Body of pancreas (tissue), 4 donors: ENCODE measurements at regions not wholly inside any gene's neighbourhood (a gene's known extent, or its start where the extent isn't known, plus 50 kb on each side); places are given as distances from the start of the nearest gene placed in this dataset.

ENCODE experiments used
- ATAC-seq: fragments of 150-250 bp; one replicate; pipeline ENCODE4 v1.9.1; 2016
- DNase-seq, 4 donors: peaks; one replicate each; pipeline ENCODE4 v3.0.0-alpha.2; 2019
- H3K27ac ChIP-seq, 4 donors: fragments of 200-600 bp; sonication (generic); 1 replicate in 3 of 4; 2 replicates in 1 of 4; pipeline versions ENCODE4 v1.5.1 to v1.6.1; 2016 to 2019; ENCODE audit warnings: mild to moderate bottlenecking in 1 of 4, mixed read lengths in 1 of 4, moderate library complexity in 1 of 4
- H3K27me3 ChIP-seq, 2 donors: fragments of 200-600 bp; sonication (generic); one replicate each; pipeline ENCODE4 v1.6.0; 2016; ENCODE audit warnings: mild to moderate bottlenecking in 1 of 2
- H3K36me3 ChIP-seq, 2 donors: fragments of 200-600 bp; sonication (generic); replicated peaks in 1 of 2; 2 replicates each; pipeline ENCODE4 v1.5.1; 2016; ENCODE audit warnings: low read depth in 2 of 2; ENCODE audit not compliant: insufficient read depth in 1 of 2
- H3K4me1 ChIP-seq: fragments of 200-600 bp; sonication (generic); one replicate; pipeline ENCODE4 v1.6.0; 2016
- H3K4me3 ChIP-seq, 2 donors: fragments of 200-600 bp; sonication (generic); 1 replicate in 1 of 2; 2 replicates in 1 of 2; pipeline ENCODE4 v1.5.1; 2016 to 2019
- H3K9me3 ChIP-seq, 3 donors: fragments of 200-600 bp; sonication (generic); 1 replicate in 2 of 3; 2 replicates in 1 of 3; pipeline ENCODE4 v1.5.1; 2016
- POLR2A ChIP-seq, 3 donors: fragments of 450-650 bp; IDR thresholded peaks; one replicate each; pipeline ENCODE4 v1.6.1; 2016; ENCODE audit warnings: antibody characterized with exemption in 3 of 3, mild to moderate bottlenecking in 2 of 3
- WGBS, 2 donors: methylation state at CpG; one replicate each; pipeline ENCODE4 v1.1.5; 2017; 5-methylcytosine and 5-hydroxymethylcytosine counted together
- intact Hi-C: fragments of 100-400 bp; cut with DNase I; formaldehyde crosslinking; loops from one replicate; pipeline ENCODE4 v1.15.1; 2023
- TF ChIP-seq, protein P1 (sequence below), 7 experiments: fragments of 450-650 bp in 4 of 7; fragments of 200-600 bp in 3 of 7; sonication (generic) in 3 of 7; IDR thresholded peaks; one replicate each; pipeline ENCODE4 v1.5.1; 2016 to 2019; ENCODE audit warnings: antibody characterized with exemption in 7 of 7

DNA sequence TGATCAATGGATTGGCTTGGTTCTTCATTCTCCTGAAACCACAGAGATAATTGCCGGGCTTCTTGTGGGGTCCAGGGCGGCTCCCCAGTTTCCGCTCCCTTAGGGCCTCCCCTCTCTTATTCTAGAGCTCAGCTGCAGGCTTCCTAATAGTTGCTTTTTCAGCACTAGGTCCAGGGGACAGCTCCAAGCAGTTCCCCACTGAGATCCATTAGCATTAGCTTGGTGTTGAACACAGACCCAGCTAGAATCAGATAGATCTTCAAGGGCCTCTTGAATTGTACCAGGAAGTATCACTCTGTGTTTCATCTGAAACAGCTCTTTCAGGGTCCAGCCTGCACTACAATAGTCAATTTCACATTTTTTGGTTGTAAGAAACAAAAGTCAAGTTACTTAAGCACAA lies 238.7 kb downstream of the SEC23IP start:
- DNase-seq = no peak
- intact Hi-C loops = no loop called here
- Histone ChIP-seq H3K27me3 (no peaks in the 10 kb centered on the region), H3K9me3 (no peaks in the 10 kb centered on the region), H3K4me1 (no peaks in the 10 kb centered on the region), H3K27ac (no peak overlapping the region), H3K36me3 (no peaks in the 10 kb centered on the region), H3K4me3 (no peak overlapping the region)
- TF ChIP-seq POLR2A (IDR thresholded peaks at IDR 0.05) = no peak
- TF ChIP-seq, protein P1, sequence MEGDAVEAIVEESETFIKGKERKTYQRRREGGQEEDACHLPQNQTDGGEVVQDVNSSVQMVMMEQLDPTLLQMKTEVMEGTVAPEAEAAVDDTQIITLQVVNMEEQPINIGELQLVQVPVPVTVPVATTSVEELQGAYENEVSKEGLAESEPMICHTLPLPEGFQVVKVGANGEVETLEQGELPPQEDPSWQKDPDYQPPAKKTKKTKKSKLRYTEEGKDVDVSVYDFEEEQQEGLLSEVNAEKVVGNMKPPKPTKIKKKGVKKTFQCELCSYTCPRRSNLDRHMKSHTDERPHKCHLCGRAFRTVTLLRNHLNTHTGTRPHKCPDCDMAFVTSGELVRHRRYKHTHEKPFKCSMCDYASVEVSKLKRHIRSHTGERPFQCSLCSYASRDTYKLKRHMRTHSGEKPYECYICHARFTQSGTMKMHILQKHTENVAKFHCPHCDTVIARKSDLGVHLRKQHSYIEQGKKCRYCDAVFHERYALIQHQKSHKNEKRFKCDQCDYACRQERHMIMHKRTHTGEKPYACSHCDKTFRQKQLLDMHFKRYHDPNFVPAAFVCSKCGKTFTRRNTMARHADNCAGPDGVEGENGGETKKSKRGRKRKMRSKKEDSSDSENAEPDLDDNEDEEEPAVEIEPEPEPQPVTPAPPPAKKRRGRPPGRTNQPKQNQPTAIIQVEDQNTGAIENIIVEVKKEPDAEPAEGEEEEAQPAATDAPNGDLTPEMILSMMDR (IDR thresholded peaks at IDR 0.05) = no peak
- no peak for ATAC-seq
- 38 to 41% methylated on average over 3 of the region's 3 CpGs for WGBS, 2 donors

DNA sequence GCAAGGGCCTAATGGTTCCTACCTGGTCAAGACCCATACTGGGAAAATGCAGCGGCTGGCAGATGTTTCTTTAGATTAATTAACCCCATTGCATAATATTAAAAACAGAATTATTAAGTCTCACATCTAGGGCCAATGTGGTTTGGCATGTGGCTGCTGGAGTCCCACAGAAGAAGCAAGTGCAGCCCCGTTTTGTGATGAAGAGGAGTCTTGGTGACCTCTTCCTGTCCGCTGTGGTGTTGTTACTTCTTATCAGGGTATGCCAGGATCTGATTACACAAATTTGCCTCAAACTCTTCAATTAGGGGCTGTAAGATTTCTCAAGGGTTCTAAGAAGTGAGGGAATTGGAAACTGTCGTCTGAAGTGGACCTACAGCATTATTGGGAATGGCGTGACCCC lies 240.3 kb downstream of the SEC23IP start:
- no peak for ATAC-seq
- intact Hi-C loops = no loop called here
- Histone ChIP-seq H3K27ac (no peak overlapping the region), H3K36me3 (no peaks in the 10 kb centered on the region), H3K4me1 (no peaks in the 10 kb centered on the region), H3K27me3 (no peaks in the 10 kb centered on the region), H3K4me3 (no peak overlapping the region), H3K9me3 (no peaks in the 10 kb centered on the region)
- no peak for DNase-seq
- 58 to 71% methylated on average over 5 of the region's 5 CpGs for WGBS, 2 donors
- TF ChIP-seq POLR2A (IDR thresholded peaks at IDR 0.05) = no peak
- TF ChIP-seq, protein P1 (IDR thresholded peaks at IDR 0.05) = no peak

GRCh38 chr10:120138689-120139088 lies 246.2 kb downstream of the SEC23IP start:
- ATAC-seq (no peak), DNase-seq (no peak)
- WGBS, 2 donors = 41 to 49% methylated on average over 3 of the region's 3 CpGs
- Histone ChIP-seq H3K36me3 (no peaks in the 10 kb centered on the region), H3K27me3 (no peaks in the 10 kb centered on the region), H3K4me1 (no peaks in the 10 kb centered on the region), H3K9me3 (no peaks in the 10 kb centered on the region), H3K27ac (no peak overlapping the region), H3K4me3 (no peak overlapping the region)
- intact Hi-C loops = no loop called here
- TF ChIP-seq POLR2A (IDR thresholded peaks at IDR 0.05) = no peak
- TF ChIP-seq, protein P1 (IDR thresholded peaks at IDR 0.05) = no peak

DNA sequence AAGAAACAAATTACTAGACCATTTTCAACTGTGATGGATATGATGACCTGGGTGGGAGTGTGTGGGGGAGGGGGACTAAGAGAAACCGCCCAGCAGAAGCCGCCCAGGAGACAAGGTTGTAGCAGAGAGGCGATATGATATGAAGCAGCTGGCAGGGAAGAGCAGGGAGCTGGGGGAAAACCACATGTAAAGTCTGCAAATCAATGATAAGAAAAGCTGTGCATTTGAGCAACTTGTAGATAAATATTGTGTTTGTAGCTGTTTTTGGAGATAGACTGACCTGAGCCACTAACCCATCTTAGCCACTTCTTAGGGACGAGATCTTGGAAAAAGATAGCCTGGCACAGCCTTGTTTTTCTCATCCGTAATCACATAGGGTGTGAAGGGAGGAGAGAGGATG lies 252.6 kb downstream of the SEC23IP start:
- no peaks in the 10 kb centered on the region for H3K27me3 ChIP-seq
- H3K4me3 ChIP-seq = no peak overlapping the region
- H3K4me1 ChIP-seq = no peaks in the 10 kb centered on the region
- H3K27ac ChIP-seq = no peak overlapping the region
- TF ChIP-seq POLR2A (IDR thresholded peaks at IDR 0.05) = no peak
- intact Hi-C loops = no loop called here
- 37 to 45% methylated on average over 5 of the region's 5 CpGs for WGBS, 2 donors
- no peaks in the 10 kb centered on the region for H3K36me3 ChIP-seq
- DNase-seq (no peak), ATAC-seq (no peak)
- no peaks in the 10 kb centered on the region for H3K9me3 ChIP-seq

- DNase-seq = no peak
- Histone ChIP-seq H3K27me3 (no peaks in the 10 kb centered on the region), H3K4me1 (no peaks in the 10 kb centered on the region), H3K36me3 (no peaks in the 10 kb centered on the region), H3K9me3 (peaks cover 0 to 5% (median 0%) of the 10 kb centered on the region in 3 donors), H3K27ac (no peak overlapping the region), H3K4me3 (no peak overlapping the region)
- intact Hi-C loops = no loop called here
- no peak for ATAC-seq
- WGBS, 2 donors = 43 to 46% methylated on average over 5 of the region's 5 CpGs
- TF ChIP-seq, protein P1 (IDR thresholded peaks at IDR 0.05) = no peak
- TF ChIP-seq POLR2A (IDR thresholded peaks at IDR 0.05) = no peak
Observed at GRCh38 chr10:120156614-120157274, 264.2 kb downstream of the SEC23IP start.
